HG02571 (cell line): ENCODE measurements at regions not wholly inside any gene's neighbourhood (a gene's known extent, or its start where the extent isn't known, plus 50 kb on each side); places are given as distances from the start of the nearest gene placed in this dataset.
"Not testable (repeated sequence)": the region's sequence is repeated elsewhere in the genome, so short reads cannot be mapped to it uniquely, and the experiment has no call there.

Source experiments
- ATAC-seq: cut with Tn5 transposase; IDR thresholded peaks from one replicate; pipeline ENCODE4 v1.9.1; 2021; ENCODE audit warnings: mild to moderate bottlenecking, moderate library complexity; ENCODE audit not compliant: unreplicated experiment

DNA sequence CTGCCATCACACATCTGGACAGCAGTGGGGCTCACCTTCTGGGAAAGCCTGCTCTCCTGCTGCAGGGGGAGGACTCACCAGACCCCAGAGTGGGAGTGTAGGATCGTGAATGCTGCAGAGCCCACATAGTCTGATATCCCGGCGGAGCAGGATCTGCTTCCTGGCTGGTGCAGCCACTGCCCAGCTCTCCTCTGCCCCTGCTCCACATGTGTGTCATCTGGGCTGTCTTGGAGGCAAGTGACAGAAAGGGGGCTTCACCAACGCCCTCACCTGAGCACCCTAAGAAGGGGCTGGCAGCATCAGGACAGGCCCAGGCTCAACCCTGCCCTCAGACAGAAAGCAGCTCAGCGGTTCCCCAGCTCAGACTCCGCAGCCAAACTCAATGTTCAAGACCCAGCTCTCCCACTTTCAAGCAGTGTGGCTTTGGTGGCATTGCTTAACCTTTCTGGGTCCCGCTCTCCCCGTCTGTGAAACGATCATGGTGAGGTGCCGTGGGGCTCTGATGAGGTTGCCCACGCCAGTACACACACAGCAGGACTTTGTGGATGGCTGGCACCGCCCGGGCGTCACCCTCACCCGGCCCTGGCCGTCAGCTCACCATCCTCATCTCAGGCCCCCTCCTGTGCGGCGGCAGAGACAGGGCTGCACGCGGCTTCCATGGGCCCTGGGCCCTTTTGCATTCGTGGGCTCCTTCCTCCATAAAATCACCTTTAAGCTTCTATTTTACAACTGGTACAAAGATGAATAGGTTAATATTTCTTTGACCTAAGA is 91.0 kb upstream of the SFSWAP start:
- ATAC-seq: no peak

DNA sequence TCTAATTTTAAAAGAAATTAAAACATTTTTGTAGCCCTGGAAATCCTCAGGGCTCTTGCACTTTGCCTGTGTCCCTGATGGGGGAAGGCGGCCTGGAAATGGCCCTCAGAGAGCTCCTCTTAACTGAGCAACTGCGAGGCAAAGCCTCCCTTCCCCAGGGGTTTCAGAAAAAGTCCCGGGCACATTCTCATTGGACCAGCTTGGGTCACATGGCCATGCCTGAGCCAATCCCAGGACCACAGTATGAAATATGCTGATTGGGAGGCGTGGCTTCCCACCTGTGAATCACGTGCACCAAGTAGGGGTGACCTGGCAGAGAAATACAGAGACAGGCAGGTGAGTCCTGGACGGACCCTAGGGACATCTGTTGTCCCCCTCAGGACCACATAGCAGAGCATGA is 90.4 kb upstream of the SFSWAP start:
- ATAC-seq: no peak

DNA sequence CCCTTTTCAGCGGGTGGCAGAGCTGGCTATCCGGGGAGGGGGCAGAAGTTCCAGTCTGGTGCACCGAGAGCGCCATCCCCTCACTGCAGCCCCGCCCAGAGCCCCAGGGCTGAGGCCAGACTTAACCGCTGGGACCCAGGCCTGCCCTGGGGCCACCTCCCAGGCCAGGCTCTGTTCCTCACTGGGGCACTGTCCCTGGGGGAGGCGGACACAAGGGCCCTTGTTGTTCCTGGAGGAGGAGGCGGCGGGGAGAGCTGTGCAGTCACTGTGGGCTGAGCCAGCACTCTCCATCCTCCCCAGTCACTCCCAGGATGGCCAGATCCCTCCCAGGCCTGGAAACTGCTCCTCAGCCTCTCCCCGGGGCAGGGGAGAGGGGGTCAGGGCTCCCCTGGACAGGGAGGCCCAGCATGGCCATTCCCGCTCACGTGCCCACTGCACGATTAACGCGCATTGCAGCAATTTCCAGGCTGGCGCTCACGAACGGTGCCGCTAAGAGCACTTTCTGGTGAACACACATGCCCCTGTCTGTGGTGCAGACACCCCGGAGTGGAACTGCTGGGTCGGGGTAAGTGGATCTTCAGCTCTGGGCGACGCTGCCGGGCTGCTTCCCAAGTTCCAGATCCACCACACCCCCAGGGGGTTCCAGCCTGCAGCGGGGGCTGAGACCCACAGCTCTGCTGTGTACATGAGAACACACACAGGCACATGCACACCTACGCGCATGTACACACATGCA is 89.8 kb upstream of the SFSWAP start:
- ATAC-seq: no peak

DNA sequence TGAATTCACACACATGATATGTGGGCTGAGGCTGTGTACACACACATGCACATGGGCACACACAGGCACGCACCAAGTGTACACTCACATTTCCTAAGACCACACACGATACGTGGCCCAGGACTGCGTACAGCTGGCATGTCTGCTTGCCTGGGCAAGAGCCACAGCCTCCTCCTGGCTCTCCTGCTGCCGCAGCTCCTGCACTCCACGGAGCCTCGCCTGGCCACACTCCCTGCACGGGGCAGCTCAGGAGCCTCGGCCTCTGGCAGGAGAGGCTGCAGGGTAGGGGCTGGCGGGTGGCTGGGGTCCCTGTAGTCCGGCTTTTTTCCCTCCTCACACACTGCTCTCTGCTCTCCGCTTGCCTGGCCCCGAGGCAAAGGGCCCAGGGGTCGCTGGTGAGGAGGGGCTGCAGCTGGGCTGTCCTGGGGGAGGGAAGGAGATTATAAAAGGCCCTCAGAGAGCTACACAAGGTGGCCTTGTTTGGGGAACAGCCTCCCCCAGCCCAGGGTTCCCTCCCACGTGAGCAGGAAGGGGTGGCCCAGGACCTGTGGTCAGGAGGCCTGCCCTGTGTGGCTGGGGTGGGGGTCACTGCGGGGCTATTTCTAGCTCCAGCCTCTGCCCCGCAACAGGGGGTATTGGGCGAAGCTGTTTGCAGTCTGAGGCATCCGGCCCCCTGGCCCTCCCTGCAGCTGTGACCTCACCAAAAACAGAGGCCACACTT is 89.0 kb upstream of the SFSWAP start:
- no peak for ATAC-seq

DNA sequence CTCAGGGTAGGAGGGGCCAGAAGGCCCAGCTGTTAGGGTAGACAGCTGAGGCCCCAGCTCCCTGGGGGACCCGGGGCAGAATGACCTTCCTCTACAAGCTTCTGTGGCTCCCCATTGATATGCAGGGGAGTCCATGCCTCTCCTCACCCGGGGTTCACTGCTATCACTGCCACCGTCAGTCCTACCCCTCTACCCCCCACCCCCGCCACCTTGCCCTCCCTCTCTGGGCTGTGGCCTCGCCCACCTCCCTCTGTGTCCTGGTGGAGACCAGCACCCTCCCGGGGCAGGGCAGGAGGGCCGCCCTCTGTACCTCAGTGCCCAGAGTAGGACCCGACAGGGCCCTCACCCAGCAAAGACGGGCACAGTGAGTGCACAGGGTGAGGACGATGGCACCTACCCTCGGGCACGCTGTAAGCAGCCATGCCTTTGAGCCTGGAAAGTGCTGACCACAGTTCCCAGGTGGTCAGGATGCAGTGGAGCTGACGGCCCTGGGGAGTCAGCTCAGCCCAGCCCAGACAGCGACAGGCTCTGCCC is 88.4 kb upstream of the SFSWAP start:
- no peak for ATAC-seq

DNA sequence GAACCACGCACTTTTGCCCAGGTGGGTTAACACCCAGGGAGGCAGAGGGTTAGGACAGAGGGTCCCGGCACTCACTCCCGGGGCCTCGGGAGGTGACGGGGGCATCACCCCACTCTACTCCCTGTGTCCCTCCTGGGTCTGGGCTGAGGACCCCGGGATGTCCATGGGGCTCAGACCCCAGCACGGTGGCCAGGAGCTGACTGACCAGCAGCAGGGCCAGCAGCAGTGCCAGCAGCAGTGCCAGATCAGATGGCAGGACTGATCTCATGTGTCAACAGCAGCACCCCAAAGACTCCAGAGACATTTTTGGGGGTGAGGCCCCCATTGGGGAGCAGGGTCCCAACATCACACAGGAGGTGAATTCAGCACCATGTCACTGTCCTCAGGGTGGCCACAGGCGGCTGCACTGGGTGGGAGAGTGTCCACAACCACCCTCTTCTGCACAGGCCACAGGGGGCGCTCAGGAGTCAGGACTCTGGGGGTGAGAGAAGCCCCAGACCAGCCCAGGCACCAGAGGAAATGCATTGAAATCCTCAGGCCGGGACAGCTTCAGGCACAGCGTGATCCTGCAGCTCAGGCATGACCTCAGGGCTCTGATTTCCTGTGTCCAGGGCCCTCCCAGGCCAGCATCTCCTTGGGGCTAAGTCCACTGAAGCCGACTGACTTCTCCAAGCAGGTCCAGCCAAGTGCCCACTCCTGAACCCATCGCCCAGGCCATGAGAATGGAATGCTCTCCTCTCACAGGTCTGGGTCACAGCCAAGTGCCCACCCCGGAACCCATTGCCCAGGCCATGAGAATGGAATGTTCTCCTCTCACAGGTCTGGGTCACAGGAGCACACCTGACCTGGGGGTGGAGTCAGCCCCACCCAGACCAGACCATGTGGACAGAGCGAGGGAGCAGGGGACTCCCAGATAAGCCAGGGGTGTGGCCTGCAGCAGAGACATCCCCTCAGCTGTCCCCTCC is 87.2 kb upstream of the SFSWAP start:
- ATAC-seq: not testable (repeated sequence)

DNA sequence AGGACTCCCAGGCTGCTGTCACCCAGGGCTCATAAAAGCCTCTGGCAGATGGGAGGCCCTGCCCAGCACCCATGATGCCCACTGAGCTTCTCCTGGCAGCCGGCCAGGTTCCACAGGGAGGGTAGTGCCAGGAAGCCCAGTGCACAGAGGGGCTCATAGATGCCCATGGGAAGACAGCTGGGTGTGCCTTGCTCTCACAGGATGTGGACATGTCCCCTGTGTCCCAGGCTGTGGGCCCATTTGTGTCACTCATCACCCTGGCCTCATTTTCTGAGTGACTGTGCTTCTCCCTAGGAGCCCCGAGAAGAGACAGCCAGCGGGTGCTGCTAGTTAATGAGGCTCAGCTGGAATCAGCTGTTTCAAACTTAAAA is 86.5 kb upstream of the SFSWAP start:
- not testable (repeated sequence) for ATAC-seq

DNA sequence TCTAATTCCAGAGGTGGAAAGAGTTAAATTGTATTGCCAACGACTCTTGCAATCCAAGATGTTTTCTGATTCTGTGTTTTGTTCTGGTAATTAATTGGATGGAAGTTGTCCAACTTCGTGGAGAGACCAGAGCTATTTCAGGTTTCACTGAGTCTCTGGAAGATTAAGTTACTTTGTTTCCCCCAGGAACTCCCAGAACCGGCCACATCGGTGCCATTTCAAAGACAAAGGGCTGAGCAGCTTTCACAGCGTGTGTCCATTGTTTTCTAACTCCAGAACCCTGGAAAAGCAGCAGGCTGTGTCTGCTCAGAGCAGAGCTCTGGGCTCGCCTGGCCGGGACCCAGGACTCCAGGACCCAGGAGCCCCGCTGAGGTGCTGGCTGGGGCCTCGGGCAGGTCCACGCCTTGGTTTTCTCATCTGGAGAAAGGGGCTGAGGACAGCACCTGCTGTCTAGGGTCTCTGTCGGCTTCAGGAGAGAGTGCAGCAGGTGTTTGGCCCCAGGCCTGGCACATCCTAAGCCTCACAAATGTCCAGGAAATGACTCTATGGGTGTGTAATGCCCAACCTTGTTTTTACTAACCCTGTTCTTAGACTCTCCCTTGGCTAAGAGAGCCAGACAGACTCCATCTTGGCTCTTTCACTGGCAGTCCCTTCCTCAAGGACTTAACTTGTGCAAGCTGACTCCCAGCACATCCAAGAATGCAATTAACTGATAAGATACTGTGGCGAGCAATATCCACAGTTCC is 86.0 kb upstream of the SFSWAP start:
- not testable (repeated sequence) for ATAC-seq

DNA sequence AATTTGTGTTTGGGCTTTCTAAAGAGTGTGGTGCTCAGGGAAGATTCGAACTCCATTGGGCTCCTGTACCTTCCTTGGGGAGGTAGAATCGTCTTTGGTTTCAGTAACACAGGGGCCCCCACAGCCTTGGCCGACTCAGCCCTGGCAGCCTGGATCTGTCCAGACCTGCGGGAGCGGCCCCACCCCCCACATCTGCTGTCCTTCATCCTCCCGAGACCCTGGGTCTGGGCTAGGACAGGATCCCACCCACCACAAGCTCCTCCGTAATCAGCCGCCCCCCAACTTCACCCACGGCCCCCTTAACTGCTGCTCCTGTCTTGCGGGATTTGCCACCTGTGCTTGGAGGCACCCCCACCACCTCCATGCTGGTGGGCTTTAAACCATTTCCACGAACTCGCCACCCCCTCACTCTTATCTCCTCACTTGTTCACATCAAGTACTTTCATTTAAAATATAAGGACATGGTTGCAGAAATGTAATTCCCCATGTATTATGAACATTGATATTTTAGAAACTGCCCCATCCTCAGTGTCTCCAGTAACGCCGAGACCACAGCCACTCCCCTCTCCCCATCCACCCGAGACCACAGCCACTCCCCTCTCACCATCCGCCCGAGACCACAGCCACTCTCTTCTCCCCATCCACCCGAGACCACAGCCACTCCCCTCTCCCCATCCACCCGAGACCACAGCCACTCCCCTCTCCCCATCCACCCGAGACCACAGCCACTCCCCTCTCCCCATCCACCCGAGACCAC is 84.7 kb upstream of the SFSWAP start:
- not testable (repeated sequence) for ATAC-seq

DNA sequence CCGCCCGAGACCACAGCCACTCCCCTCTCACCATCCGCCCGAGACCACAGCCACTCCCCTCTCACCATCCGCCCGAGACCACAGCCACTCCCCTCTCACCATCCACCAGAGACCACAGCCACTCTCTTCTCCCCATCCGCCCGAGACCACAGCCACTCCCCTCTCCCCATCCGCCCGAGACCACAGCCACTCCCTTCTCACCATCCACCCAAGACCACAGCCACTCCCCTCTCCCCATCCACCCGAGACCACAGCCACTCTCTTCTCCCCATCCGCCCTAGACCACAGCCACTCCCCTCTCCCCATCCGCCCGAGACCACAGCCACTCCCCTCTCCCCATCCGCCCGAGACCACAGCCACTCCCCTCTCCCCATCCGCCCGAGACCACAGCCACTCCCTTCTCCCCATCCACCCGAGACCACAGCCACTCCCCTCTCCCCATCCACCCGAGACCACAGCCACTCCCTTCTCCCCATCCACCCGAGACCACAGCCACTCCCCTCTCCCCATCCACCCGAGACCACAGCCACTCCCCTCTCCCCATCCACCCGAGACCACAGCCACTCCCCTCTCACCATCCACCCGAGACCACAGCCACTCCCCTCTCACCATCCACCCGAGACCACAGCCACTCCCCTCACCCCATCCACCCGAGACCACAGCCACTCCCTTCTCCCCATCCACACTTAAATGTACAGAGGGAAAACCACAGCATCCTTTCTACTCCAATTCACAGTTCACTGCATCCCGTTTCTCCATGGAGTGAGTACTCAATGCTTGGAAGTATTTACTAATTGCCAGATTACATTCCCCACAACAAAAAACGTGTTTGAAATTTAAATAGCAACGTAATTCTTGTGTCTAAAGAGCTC is 83.5 kb upstream of the SFSWAP start:
- not testable (repeated sequence) for ATAC-seq

DNA sequence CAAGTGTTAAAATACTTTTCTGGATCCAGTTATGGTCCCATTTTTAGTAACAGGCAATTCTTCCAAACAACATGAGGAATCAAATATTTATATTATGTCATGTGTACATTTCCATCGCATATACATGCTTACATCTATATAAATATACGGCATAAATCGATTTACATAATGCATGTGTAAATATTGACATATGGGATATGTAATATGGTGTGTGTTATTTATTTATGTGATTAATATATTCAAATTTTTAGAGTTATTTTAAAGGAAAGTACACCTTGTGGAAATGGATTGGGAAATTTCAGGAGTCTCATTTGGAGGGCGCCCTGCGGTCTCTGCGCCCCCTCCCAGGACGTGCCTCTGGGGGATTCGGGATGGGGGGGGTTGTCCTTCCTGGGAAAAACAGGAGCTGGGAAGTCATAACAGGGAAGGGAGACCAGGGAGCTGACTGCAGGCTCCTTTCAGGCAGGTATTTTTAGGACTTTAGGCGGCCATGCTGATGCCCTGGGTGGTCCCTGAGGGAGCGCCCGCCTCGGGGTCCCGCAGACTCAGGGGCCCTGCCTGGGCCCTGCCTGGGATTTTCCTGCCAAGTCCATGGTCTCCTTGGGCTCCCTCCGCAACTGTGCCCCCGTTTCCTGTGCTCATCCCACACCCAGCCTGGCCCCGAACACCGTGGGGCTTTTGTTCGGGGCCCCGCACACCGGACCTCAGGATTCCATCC is 82.7 kb upstream of the SFSWAP start:
- no peak for ATAC-seq

DNA sequence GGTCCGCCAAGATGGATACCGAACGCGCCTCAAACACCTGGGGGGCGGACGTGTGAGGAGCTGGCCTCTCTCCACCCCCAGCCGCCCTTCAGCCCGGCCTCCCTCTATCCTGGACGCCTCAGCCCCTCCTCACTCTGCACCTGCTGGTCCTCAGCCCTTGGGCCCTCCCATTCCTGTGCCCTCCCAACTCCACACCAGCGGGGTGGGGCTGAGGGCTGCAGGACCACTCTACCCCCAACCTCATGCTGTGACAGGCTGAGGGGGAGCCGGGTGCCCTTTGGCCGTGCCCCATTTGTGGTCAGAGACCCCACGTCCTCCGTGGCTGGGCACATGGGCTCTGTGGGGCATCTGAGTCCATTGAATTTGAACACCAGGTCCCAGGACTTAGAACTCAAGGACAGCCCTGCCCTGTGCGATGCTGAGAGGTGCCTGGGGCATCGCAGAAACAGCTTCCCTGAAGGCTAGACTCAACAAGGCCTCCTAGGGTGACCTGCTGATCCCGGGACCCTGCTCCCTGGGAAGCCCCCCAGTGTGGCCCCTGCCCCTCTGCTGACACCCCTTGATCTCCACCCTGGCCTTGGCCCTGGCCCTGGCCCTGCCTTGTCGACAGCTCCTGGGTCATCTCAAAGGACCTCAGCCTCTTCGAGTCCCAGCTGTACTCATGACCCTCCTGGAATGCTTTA is 82.0 kb upstream of the SFSWAP start:
- ATAC-seq: no peak

DNA sequence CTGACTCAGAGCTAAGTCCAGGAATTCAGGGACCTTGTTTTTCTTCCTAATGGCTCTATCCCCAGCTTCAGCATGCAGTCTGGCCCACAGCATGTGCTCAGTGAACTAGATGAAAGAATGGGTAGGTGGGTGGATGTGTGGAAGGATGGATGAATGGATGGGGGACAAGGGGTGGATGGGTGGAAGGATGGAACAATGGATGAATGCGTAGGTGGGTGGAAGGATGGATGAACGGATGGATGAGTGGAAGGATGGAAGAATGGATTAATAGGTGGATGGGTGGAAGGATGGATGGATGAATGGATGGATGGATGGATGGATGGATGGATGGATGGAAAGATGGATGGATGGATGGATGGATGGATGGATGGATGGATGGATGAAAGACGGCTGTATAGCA is 79.7 kb upstream of the SFSWAP start:
- no peak for ATAC-seq

DNA sequence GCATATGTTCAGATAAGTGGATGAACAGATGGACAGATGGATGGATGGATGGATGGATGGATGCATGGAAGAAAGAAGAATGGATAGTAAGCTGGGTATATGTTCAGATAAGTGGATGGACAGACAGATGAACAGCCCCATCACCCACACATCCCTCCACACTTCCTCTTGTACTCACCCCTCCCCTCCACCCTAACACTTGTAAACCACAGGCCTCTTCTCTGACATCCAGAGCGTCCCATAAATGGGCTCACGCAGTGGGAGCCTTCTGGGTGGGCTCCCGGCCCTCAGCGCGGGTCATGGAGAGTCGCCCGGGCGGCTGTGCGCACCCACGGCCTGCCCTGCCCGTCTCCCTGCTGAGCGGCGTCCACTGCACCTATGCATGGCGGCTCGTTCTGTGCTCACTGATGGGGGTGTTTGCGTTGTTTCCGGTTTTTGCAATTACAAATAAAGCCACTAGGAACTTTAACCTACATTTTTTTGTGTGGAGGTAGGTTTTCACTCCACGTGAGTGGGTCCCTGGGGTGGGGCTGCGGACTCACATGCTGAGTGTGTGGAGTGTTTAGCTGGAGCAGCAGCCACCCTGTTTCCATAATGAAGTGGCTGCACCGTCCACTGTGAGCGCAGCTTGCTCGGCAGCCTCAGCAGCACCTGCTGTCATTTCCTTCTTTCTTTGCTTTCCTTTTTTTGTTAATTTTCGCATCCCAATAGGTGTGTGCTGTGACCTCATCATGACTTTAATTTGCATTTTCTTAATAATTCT is 78.8 kb upstream of the SFSWAP start:
- ATAC-seq: not testable (repeated sequence)

DNA sequence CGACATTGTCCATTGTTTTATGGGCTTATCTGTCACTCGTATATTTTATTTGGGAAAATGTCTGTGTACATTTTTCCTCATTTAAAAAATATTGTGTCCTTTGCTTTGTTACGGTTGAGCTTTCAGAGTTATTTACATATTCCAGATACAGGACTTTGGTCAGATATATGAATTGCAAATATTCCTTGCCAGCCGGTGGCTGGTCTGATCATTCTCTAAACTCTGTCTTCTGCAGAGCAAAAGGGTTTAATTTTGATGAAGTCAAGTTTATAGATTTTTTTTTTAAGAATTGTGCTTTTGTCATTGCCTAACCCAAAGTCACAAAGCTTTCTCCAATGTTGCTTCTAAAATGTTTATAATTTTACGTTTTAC is 78.3 kb upstream of the SFSWAP start:
- ATAC-seq: not testable (repeated sequence)

DNA sequence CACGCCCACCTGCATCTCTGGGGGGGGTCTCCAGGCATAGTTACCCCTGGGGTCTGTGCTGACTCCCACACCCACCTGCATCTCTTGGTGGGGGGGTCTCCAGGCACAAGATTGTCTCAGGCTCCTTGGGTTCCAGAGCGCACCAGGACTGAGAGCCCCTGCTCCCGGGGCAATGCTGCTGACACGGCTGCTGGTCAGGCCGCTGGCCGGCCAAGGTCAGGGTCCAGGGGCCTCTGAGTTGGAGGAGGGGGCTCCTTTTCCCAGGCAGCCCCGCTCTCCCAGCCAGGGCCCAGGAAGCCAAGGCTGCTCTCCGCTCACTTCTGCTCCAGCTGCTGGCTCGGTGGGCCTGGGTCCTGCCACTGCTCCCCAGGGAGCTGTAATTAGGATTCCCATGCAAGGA is 77.3 kb upstream of the SFSWAP start:
- not testable (repeated sequence) for ATAC-seq
